ENCODE measurements at regions not wholly inside any gene's neighbourhood (a gene's known extent, or its start where the extent isn't known, plus 50 kb on each side); places are given as distances from the start of the nearest gene placed in this dataset.

- no peaks in the 10 kb centered on the region for H3K9me3 ChIP-seq (ENCODE audit: control insufficient read depth, insufficient read depth, low read depth, low read length)
- H3K36me3 ChIP-seq (ENCODE audit: control insufficient read depth, insufficient read depth, low read length), result no peaks in the 10 kb centered on the region
- no peak for DNase-seq (ENCODE audit: low read depth in 2 of 2)
- H3K27me3 ChIP-seq (ENCODE audit: control insufficient read depth, insufficient read depth, low read length), result no peaks in the 10 kb centered on the region
- no peaks in the 10 kb centered on the region for H4K20me1 ChIP-seq (ENCODE audit: control insufficient read depth, extremely low read depth, insufficient read depth, low read length)
- no peaks in the 10 kb centered on the region for H3K4me1 ChIP-seq (ENCODE audit: control insufficient read depth, extremely low read depth, insufficient read depth, low read length)
- H3K4me2 ChIP-seq (ENCODE audit: extremely low read depth, insufficient read depth, low read length), result no peak overlapping the region
- H3K79me2 ChIP-seq (ENCODE audit: control insufficient read depth, insufficient read depth, low read length), result no peaks in the 10 kb centered on the region
- H3K27ac ChIP-seq (ENCODE audit: insufficient read depth, low read length), result no peak overlapping the region
- no peak overlapping the region for H3K4me3 ChIP-seq (replicated peaks in 1 of 4; ENCODE audit: control extremely low read depth in 1 of 4, insufficient read depth in 1 of 4, low read depth in 3 of 4, low read length in 4 of 4)
- TF ChIP-seq EZH2 (IDR thresholded peaks at IDR 0.05; ENCODE audit: low read length, missing control alignments), result no peak
- no peak for TF ChIP-seq CTCF (conservative IDR thresholded peaks at IDR 0.05 in 1 of 2, IDR thresholded peaks at IDR 0.05 in 1 of 2; ENCODE audit: low read depth in 1 of 2, low read length in 2 of 2)
- H2AFZ ChIP-seq (ENCODE audit: low read length), result no peak overlapping the region
- H3K9ac ChIP-seq (ENCODE audit: insufficient read depth, low read length), result no peak overlapping the region
These were observed 536.8 kb downstream of the NPIPA7 start for GRCh38 chr16:16915771-16916170.

GRCh38 chr16:16917191-16917785 lies 538.3 kb downstream of the NPIPA7 start:
- H3K79me2 ChIP-seq (ENCODE audit: control insufficient read depth, insufficient read depth, low read length), result no peaks in the 10 kb centered on the region
- no peak overlapping the region for H3K27ac ChIP-seq (ENCODE audit: insufficient read depth, low read length)
- H3K36me3 ChIP-seq (ENCODE audit: control insufficient read depth, insufficient read depth, low read length), result no peaks in the 10 kb centered on the region
- H3K4me2 ChIP-seq (ENCODE audit: extremely low read depth, insufficient read depth, low read length), result no peak overlapping the region
- no peaks in the 10 kb centered on the region for H3K4me1 ChIP-seq (ENCODE audit: control insufficient read depth, extremely low read depth, insufficient read depth, low read length)
- no peak overlapping the region for H2AFZ ChIP-seq (ENCODE audit: low read length)
- no peaks in the 10 kb centered on the region for H3K27me3 ChIP-seq (ENCODE audit: control insufficient read depth, insufficient read depth, low read length)
- TF ChIP-seq CTCF (conservative IDR thresholded peaks at IDR 0.05 in 1 of 2, IDR thresholded peaks at IDR 0.05 in 1 of 2; ENCODE audit: low read depth in 1 of 2, low read length in 2 of 2) (no peak), EZH2 (IDR thresholded peaks at IDR 0.05; ENCODE audit: low read length, missing control alignments) (no peak)
- no peak overlapping the region for H3K4me3 ChIP-seq (replicated peaks in 1 of 4; ENCODE audit: control extremely low read depth in 1 of 4, insufficient read depth in 1 of 4, low read depth in 3 of 4, low read length in 4 of 4)
- DNase-seq (ENCODE audit: low read depth in 2 of 2), result no peak
- no peaks in the 10 kb centered on the region for H3K9me3 ChIP-seq (ENCODE audit: control insufficient read depth, insufficient read depth, low read depth, low read length)
- H3K9ac ChIP-seq (ENCODE audit: insufficient read depth, low read length), result no peak overlapping the region
- no peaks in the 10 kb centered on the region for H4K20me1 ChIP-seq (ENCODE audit: control insufficient read depth, extremely low read depth, insufficient read depth, low read length)

GRCh38 chr16:16923479-16923878 lies 544.5 kb downstream of the NPIPA7 start:
- no peaks in the 10 kb centered on the region for H3K4me1 ChIP-seq (ENCODE audit: control insufficient read depth, extremely low read depth, insufficient read depth, low read length)
- no peaks in the 10 kb centered on the region for H3K36me3 ChIP-seq (ENCODE audit: control insufficient read depth, insufficient read depth, low read length)
- TF ChIP-seq EZH2 (IDR thresholded peaks at IDR 0.05; ENCODE audit: low read length, missing control alignments) (no peak), CTCF (conservative IDR thresholded peaks at IDR 0.05 in 1 of 2, IDR thresholded peaks at IDR 0.05 in 1 of 2; ENCODE audit: low read depth in 1 of 2, low read length in 2 of 2) (no peak)
- H4K20me1 ChIP-seq (ENCODE audit: control insufficient read depth, extremely low read depth, insufficient read depth, low read length), result no peaks in the 10 kb centered on the region
- no peaks in the 10 kb centered on the region for H3K79me2 ChIP-seq (ENCODE audit: control insufficient read depth, insufficient read depth, low read length)
- no peak for DNase-seq (ENCODE audit: low read depth in 2 of 2)
- no peak overlapping the region for H3K4me2 ChIP-seq (ENCODE audit: extremely low read depth, insufficient read depth, low read length)
- no peaks in the 10 kb centered on the region for H3K9me3 ChIP-seq (ENCODE audit: control insufficient read depth, insufficient read depth, low read depth, low read length)
- H3K4me3 ChIP-seq (replicated peaks in 1 of 4; ENCODE audit: control extremely low read depth in 1 of 4, insufficient read depth in 1 of 4, low read depth in 3 of 4, low read length in 4 of 4), result no peak overlapping the region
- H2AFZ ChIP-seq (ENCODE audit: low read length), result no peak overlapping the region
- H3K27ac ChIP-seq (ENCODE audit: insufficient read depth, low read length), result no peak overlapping the region
- H3K27me3 ChIP-seq (ENCODE audit: control insufficient read depth, insufficient read depth, low read length), result no peaks in the 10 kb centered on the region
- no peak overlapping the region for H3K9ac ChIP-seq (ENCODE audit: insufficient read depth, low read length)
